CD14-positive monocyte (primary cell): ENCODE measurements at regions not wholly inside any gene's neighbourhood (a gene's known extent, or its start where the extent isn't known, plus 50 kb on each side); places are given as distances from the start of the nearest gene placed in this dataset.

Experiments used
- DNase-seq, 3 donors: peaks; one replicate each; pipeline ENCODE4 v3.0.0-alpha.2; 2011 to 2022
- H2AFZ ChIP-seq: 2 replicates; pipeline ENCODE4 v1.6.0; 2012; ENCODE audit warnings: mild to moderate bottlenecking, low read depth, low read length, inconsistent platforms; ENCODE audit not compliant: insufficient read depth, poor library complexity, severe bottlenecking
- H3K27ac ChIP-seq, 2 donors: 1 replicate in 1 of 2; 2 replicates in 1 of 2; pipeline ENCODE4 v1.5.1; 2012 to 2013; ENCODE audit warnings: low read length in 2 of 2, control low read depth in 1 of 2, inconsistent platforms in 1 of 2, low read depth in 1 of 2, mild to moderate bottlenecking in 1 of 2
- H3K27me3 ChIP-seq, 2 donors: one replicate each; pipeline versions ENCODE4 v1.6.0 to v1.6.1; 2011 to 2013; ENCODE audit warnings: low read length in 2 of 2; ENCODE audit not compliant: control insufficient read depth in 2 of 2, insufficient read depth in 2 of 2
- H3K36me3 ChIP-seq, 2 donors: replicated peaks in 1 of 2; 1 replicate in 1 of 2; 2 replicates in 1 of 2; pipeline versions ENCODE4 v1.5.1 to v1.6.1; 2012 to 2013; ENCODE audit warnings: low read length in 2 of 2, control low read depth in 1 of 2, inconsistent platforms in 1 of 2, mild to moderate bottlenecking in 1 of 2; ENCODE audit not compliant: insufficient read depth in 2 of 2, control insufficient read depth in 1 of 2
- H3K4me1 ChIP-seq, 2 donors: 1 replicate in 1 of 2; 2 replicates in 1 of 2; pipeline versions ENCODE4 v1.5.1 to v1.6.1; 2012 to 2013; ENCODE audit warnings: low read length in 2 of 2, control low read depth in 1 of 2, inconsistent platforms in 1 of 2, mild to moderate bottlenecking in 1 of 2, moderate library complexity in 1 of 2; ENCODE audit not compliant: insufficient read depth in 2 of 2, control insufficient read depth in 1 of 2
- H3K4me2 ChIP-seq: replicated peaks from 2 replicates; pipeline ENCODE3; 2012; ENCODE audit warnings: low read length, moderate library complexity, mild to moderate bottlenecking; ENCODE audit not compliant: poor library complexity, severe bottlenecking; ENCODE audit errors: extremely low read depth
- H3K4me3 ChIP-seq, 3 experiments: fragments of 200-600 bp in 1 of 3; sonication (generic) in 1 of 3; replicated peaks in 1 of 3; 1 replicate in 2 of 3; 2 replicates in 1 of 3; pipeline ENCODE4 v1.5.1; 2011 to 2013; ENCODE audit warnings: low read length in 3 of 3, mild to moderate bottlenecking in 3 of 3, control low read depth in 2 of 3, low read depth in 2 of 3, inconsistent platforms in 1 of 3, moderate library complexity in 1 of 3
- H3K79me2 ChIP-seq: 2 replicates; pipeline ENCODE4 v1.6.0; 2012; ENCODE audit warnings: mild to moderate bottlenecking, control low read depth, inconsistent platforms, low read length, moderate library complexity; ENCODE audit not compliant: insufficient read depth
- H3K9ac ChIP-seq: 2 replicates; pipeline ENCODE4 v1.6.0; 2017; ENCODE audit warnings: low read length, mild to moderate bottlenecking; ENCODE audit not compliant: insufficient read depth, poor library complexity, severe bottlenecking
- H3K9me3 ChIP-seq, 2 donors: replicated peaks in 1 of 2; 1 replicate in 1 of 2; 2 replicates in 1 of 2; pipeline versions ENCODE4 v1.5.1 to v1.6.1; 2012 to 2013; ENCODE audit warnings: low read length in 2 of 2, control low read depth in 1 of 2; ENCODE audit not compliant: control insufficient read depth in 1 of 2, insufficient read depth in 1 of 2
- H4K20me1 ChIP-seq: 2 replicates; pipeline ENCODE4 v1.6.0; 2012; ENCODE audit warnings: mild to moderate bottlenecking, low read length, control low read depth, moderate library complexity; ENCODE audit not compliant: insufficient read depth
- H3K27ac Mint-ChIP-seq, 7 donors: one replicate each; pipeline ENCODE4 v1.8.0; 2020; ENCODE audit warnings: mild to moderate bottlenecking in 7 of 7, mixed read lengths in 7 of 7, moderate library complexity in 6 of 7, inconsistent platforms in 2 of 7
- H3K27me3 Mint-ChIP-seq, 3 donors: one replicate each; pipeline ENCODE4 v1.8.0; 2021 to 2022; ENCODE audit warnings: low read depth in 3 of 3, mild to moderate bottlenecking in 3 of 3, mixed read lengths in 3 of 3, moderate library complexity in 3 of 3, inconsistent platforms in 1 of 3
- H3K36me3 Mint-ChIP-seq, 2 donors: one replicate each; pipeline ENCODE4 v1.8.0; 2020; ENCODE audit warnings: mixed read lengths in 2 of 2, inconsistent platforms in 1 of 2, mild to moderate bottlenecking in 1 of 2
- H3K4me1 Mint-ChIP-seq: one replicate; pipeline ENCODE4 v1.8.0; 2020; ENCODE audit warnings: mild to moderate bottlenecking, mixed read lengths
- H3K4me3 Mint-ChIP-seq, 2 donors: one replicate each; pipeline ENCODE4 v1.8.0; 2020; ENCODE audit warnings: mild to moderate bottlenecking in 2 of 2, mixed read lengths in 2 of 2, moderate library complexity in 1 of 2
- H3K9me3 Mint-ChIP-seq, 7 donors: one replicate each; pipeline ENCODE4 v1.8.0; 2020 to 2022; ENCODE audit warnings: mixed read lengths in 7 of 7, mild to moderate bottlenecking in 6 of 7, moderate library complexity in 6 of 7, inconsistent platforms in 2 of 7
- WGBS: methylation state at CpG from one replicate; pipeline ENCODE4 v1.1.5; 2013; ENCODE audit warnings: missing lambda C conversion rate; ENCODE audit not compliant: insufficient coverage; 5-methylcytosine and 5-hydroxymethylcytosine counted together
- intact Hi-C, 2 donors: fragments of 100-400 bp; cut with micrococcal nuclease; formaldehyde crosslinking; loops; one replicate each; pipeline versions ENCODE4 v1.15.0 to v1.15.1; 2023
- TF ChIP-seq, protein P1 (sequence below): fragments of 200-600 bp; IDR thresholded peaks from one replicate; pipeline ENCODE4 v1.8.0; 2022; ENCODE audit warnings: antibody characterized with exemption, mild to moderate bottlenecking

DNA sequence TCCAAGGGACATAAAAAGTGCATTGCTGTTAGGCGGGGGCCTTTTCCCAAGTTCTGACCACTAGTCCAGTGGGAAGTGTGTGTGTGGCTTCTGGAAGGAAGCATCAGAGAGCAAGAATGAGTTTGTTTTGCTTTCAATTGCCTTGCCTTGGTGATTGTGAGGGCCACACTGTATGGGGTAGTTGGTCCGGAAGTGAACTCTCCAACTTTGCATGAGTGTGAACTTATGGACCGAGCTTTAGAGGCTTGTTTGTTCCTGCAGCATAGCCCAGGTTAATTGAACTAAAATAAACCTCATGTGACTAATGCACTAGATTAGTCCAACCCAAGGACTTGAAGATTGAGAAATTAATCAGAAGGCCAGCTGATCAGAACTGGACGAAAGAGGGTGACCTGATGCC, 171.7 kb downstream of the NR2F2 start:
- no peak overlapping the region for H3K4me3 Mint-ChIP-seq
- H3K4me1 Mint-ChIP-seq, result peaks cover 8% of the 10 kb centered on the region
- TF ChIP-seq, protein P1, sequence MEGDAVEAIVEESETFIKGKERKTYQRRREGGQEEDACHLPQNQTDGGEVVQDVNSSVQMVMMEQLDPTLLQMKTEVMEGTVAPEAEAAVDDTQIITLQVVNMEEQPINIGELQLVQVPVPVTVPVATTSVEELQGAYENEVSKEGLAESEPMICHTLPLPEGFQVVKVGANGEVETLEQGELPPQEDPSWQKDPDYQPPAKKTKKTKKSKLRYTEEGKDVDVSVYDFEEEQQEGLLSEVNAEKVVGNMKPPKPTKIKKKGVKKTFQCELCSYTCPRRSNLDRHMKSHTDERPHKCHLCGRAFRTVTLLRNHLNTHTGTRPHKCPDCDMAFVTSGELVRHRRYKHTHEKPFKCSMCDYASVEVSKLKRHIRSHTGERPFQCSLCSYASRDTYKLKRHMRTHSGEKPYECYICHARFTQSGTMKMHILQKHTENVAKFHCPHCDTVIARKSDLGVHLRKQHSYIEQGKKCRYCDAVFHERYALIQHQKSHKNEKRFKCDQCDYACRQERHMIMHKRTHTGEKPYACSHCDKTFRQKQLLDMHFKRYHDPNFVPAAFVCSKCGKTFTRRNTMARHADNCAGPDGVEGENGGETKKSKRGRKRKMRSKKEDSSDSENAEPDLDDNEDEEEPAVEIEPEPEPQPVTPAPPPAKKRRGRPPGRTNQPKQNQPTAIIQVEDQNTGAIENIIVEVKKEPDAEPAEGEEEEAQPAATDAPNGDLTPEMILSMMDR, result no peak
- H3K27ac Mint-ChIP-seq, result peak overlapping the region in 1 of 7 donors; percentile 8
- Histone ChIP-seq H3K36me3 (no peaks in the 10 kb centered on the region), H3K27ac (no peak overlapping the region), H3K79me2 (no peaks in the 10 kb centered on the region), H4K20me1 (no peaks in the 10 kb centered on the region), H3K4me2 (no peak overlapping the region), H3K9ac (no peak overlapping the region), H3K4me1 (no peaks in the 10 kb centered on the region), H3K27me3 (no peaks in the 10 kb centered on the region), H3K9me3 (no peaks in the 10 kb centered on the region), H3K4me3 (no peak overlapping the region), H2AFZ (no peak overlapping the region)
- H3K27me3 Mint-ChIP-seq, result peaks cover 0 to 2% (median 0%) of the 10 kb centered on the region in 3 donors
- intact Hi-C loops, result no loop called here
- no peak for DNase-seq
- WGBS, result 100% methylated on average over 2 of the region's 4 CpGs
- peaks cover 5 to 14% (median 8%) of the 10 kb centered on the region in 7 donors for H3K9me3 Mint-ChIP-seq
- no peaks in the 10 kb centered on the region for H3K36me3 Mint-ChIP-seq

DNA sequence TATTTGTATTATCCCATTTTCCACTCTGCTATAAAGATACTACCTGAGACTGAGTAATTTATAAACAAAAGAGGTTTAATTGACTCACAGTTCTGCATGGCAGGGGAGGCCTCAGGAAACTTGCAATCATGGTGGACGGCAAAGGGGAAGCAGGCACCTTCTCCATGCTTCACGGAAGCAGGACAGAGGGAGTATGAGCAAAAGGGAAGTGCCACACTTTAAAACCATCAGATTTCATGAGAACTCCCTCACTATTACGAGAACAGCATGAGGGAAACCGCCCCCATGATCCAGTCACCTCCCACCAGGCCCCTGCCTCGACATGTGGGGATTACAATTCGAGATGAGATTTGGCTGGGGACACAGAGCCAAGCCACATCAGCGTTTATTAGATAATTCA, 172.8 kb downstream of the NR2F2 start:
- Histone ChIP-seq H4K20me1 (no peaks in the 10 kb centered on the region), H3K27ac (no peak overlapping the region), H3K9ac (no peak overlapping the region), H3K9me3 (no peaks in the 10 kb centered on the region), H2AFZ (no peak overlapping the region), H3K4me2 (no peak overlapping the region), H3K4me3 (no peak overlapping the region), H3K4me1 (no peaks in the 10 kb centered on the region), H3K27me3 (no peaks in the 10 kb centered on the region), H3K79me2 (no peaks in the 10 kb centered on the region), H3K36me3 (no peaks in the 10 kb centered on the region)
- H3K9me3 Mint-ChIP-seq, result peaks cover 2 to 11% (median 7%) of the 10 kb centered on the region in 7 donors
- no peaks in the 10 kb centered on the region for H3K36me3 Mint-ChIP-seq
- peaks cover 8% of the 10 kb centered on the region for H3K4me1 Mint-ChIP-seq
- WGBS, result 100% methylated on average over 2 of the region's 7 CpGs
- no peak for DNase-seq
- H3K27me3 Mint-ChIP-seq, result peaks cover 0 to 1% (median 0%) of the 10 kb centered on the region in 3 donors
- intact Hi-C loops, result no loop called here
- no peak overlapping the region for H3K27ac Mint-ChIP-seq
- no peak overlapping the region for H3K4me3 Mint-ChIP-seq
- TF ChIP-seq, protein P1, result no peak
